ENCODE measurements at regions not wholly inside any gene's neighbourhood (a gene's known extent, or its start where the extent isn't known, plus 50 kb on each side); places are given as distances from the start of the nearest gene placed in this dataset.
A peak's percentile ranks its signal among the peaks of the same experiment; 100 is the strongest.

GRCh38 chr11:69995697-69996096 is 82.4 kb upstream of the ANO1 start:
- CTCF ChIA-PET = no interaction called here
- no TSS peak for BruUV-seq (replicated peaks)
- Mint-ChIP-seq H3K4me3 (ENCODE audit: low read depth, unreplicated experiment) (no peak overlapping the region), H3K36me3 (ENCODE audit: insufficient read depth, unreplicated experiment) (no peaks in the 10 kb centered on the region), H3K27ac (ENCODE audit: unreplicated experiment) (no peak overlapping the region), H3K4me1 (ENCODE audit: low read depth, unreplicated experiment) (peaks cover 51% of the 10 kb centered on the region), H3K9me3 (ENCODE audit: low read depth, unreplicated experiment) (peaks cover 3% of the 10 kb centered on the region), H3K27me3 (ENCODE audit: unreplicated experiment) (no peaks in the 10 kb centered on the region)
- TF ChIP-seq CTCF (IDR thresholded peaks at IDR 0.05; ENCODE audit: unreplicated experiment) = no peak
- intact Hi-C loops (cut with micrococcal nuclease; ENCODE audit: unreplicated experiment) = no loop called here
- DNase-seq = no peak

- intact Hi-C loops (cut with micrococcal nuclease; ENCODE audit: unreplicated experiment) = no loop called here
- no TSS peak for BruUV-seq (replicated peaks)
- no peak for TF ChIP-seq CTCF (IDR thresholded peaks at IDR 0.05; ENCODE audit: unreplicated experiment)
- H3K27ac Mint-ChIP-seq (ENCODE audit: unreplicated experiment) = no peak overlapping the region
- peaks cover 3% of the 10 kb centered on the region for H3K9me3 Mint-ChIP-seq (ENCODE audit: low read depth, unreplicated experiment)
- no peaks in the 10 kb centered on the region for H3K27me3 Mint-ChIP-seq (ENCODE audit: unreplicated experiment)
- no peak for DNase-seq
- H3K4me1 Mint-ChIP-seq (ENCODE audit: low read depth, unreplicated experiment) = peaks cover 46% of the 10 kb centered on the region
- H3K4me3 Mint-ChIP-seq (ENCODE audit: low read depth, unreplicated experiment) = no peak overlapping the region
- CTCF ChIA-PET = no interaction called here
- H3K36me3 Mint-ChIP-seq (ENCODE audit: insufficient read depth, unreplicated experiment) = no peaks in the 10 kb centered on the region
Measured at GRCh38 chr11:69996451-69996850, 81.7 kb upstream of the ANO1 start.

- CTCF ChIA-PET = no interaction called here
- Mint-ChIP-seq H3K27ac (ENCODE audit: unreplicated experiment) (no peak overlapping the region), H3K27me3 (ENCODE audit: unreplicated experiment) (no peaks in the 10 kb centered on the region), H3K9me3 (ENCODE audit: low read depth, unreplicated experiment) (peaks cover 3% of the 10 kb centered on the region), H3K4me1 (ENCODE audit: low read depth, unreplicated experiment) (peaks cover 46% of the 10 kb centered on the region), H3K4me3 (ENCODE audit: low read depth, unreplicated experiment) (no peak overlapping the region), H3K36me3 (ENCODE audit: insufficient read depth, unreplicated experiment) (no peaks in the 10 kb centered on the region)
- TF ChIP-seq CTCF (IDR thresholded peaks at IDR 0.05; ENCODE audit: unreplicated experiment) = no peak
- no peak for DNase-seq
- intact Hi-C loops (cut with micrococcal nuclease; ENCODE audit: unreplicated experiment) = no loop called here
- no TSS peak for BruUV-seq (replicated peaks)
Measured at GRCh38 chr11:69997352-69997751, 80.8 kb upstream of the ANO1 start.

- Mint-ChIP-seq H3K9me3 (ENCODE audit: low read depth, unreplicated experiment) (no peaks in the 10 kb centered on the region), H3K27ac (ENCODE audit: unreplicated experiment) (peak overlapping the region; percentile 9), H3K36me3 (ENCODE audit: insufficient read depth, unreplicated experiment) (no peaks in the 10 kb centered on the region), H3K27me3 (ENCODE audit: unreplicated experiment) (no peaks in the 10 kb centered on the region), H3K4me1 (ENCODE audit: low read depth, unreplicated experiment) (peaks cover 31% of the 10 kb centered on the region), H3K4me3 (ENCODE audit: low read depth, unreplicated experiment) (no peak overlapping the region)
- TF ChIP-seq CTCF (IDR thresholded peaks at IDR 0.05; ENCODE audit: unreplicated experiment) = no peak
- intact Hi-C loops (cut with micrococcal nuclease; ENCODE audit: unreplicated experiment) = no loop called here
- CTCF ChIA-PET = interaction anchor here (1.2 kb wide), 1 partner anchor 128 kb away, joined by 3 read pairs; no protein-coding TSS in a partner anchor
- no TSS peak for BruUV-seq (replicated peaks)
- peak; percentile 44 for DNase-seq
Measured at GRCh38 chr11:69999721-70000120, 78.4 kb upstream of the ANO1 start.
